Naive thymus-derived CD4-positive, alpha-beta T cell (primary cell): ENCODE measurements at regions not wholly inside any gene's neighbourhood (a gene's known extent, or its start where the extent isn't known, plus 50 kb on each side); places are given as distances from the start of the nearest gene placed in this dataset.
A peak's percentile ranks its signal among the peaks of the same experiment; 100 is the strongest.

Source experiments
- ATAC-seq: fragments of 150-1000 bp; cut with Tn5 transposase; 2 replicates; pipeline ENCODE4 v1.10.0; 2021; ENCODE audit warnings: mild to moderate bottlenecking, moderate library complexity
- CTCF ChIA-PET: fragments of 350-600 bp; sonication (Branson Sonifier 250); formaldehyde crosslinking; loops from one replicate; lab custom pipeline; 2021; ENCODE audit warnings: antibody characterized with exemption; lab: Charles Lee
- POLR2A ChIA-PET: fragments of 350-600 bp; sonication (Branson Sonifier 250); formaldehyde crosslinking; loops from one replicate; lab custom pipeline; 2021; ENCODE audit warnings: antibody characterized with exemption, inconsistent platforms; lab: Charles Lee
- DNase-seq, 9 donors: peaks; one replicate each; pipeline versions ENCODE4 v3.0.0 to v3.0.0-alpha.2; 2020 to 2022; ENCODE audit warnings: mixed read lengths in 1 of 9
- H3K27ac ChIP-seq: one replicate; pipeline ENCODE4 v1.7.0; 2013; ENCODE audit warnings: mild to moderate bottlenecking, low read depth, low read length, moderate library complexity
- H3K27me3 ChIP-seq, 2 donors: one replicate each; pipeline ENCODE4 v1.7.0; 2013; ENCODE audit warnings: low read length in 2 of 2, mild to moderate bottlenecking in 2 of 2, moderate library complexity in 2 of 2; ENCODE audit not compliant: control insufficient read depth in 2 of 2, insufficient read depth in 2 of 2
- H3K36me3 ChIP-seq, 3 experiments: 1 replicate in 2 of 3; 2 replicates in 1 of 3; pipeline ENCODE4 v1.7.0; 2013; ENCODE audit warnings: low read length in 3 of 3, mild to moderate bottlenecking in 3 of 3, moderate library complexity in 1 of 3; ENCODE audit not compliant: insufficient read depth in 3 of 3, control insufficient read depth in 2 of 3
- H3K4me1 ChIP-seq, 2 donors: one replicate each; pipeline ENCODE4 v1.7.0; 2013; ENCODE audit warnings: low read length in 2 of 2, mild to moderate bottlenecking in 2 of 2, moderate library complexity in 1 of 2; ENCODE audit not compliant: control insufficient read depth in 2 of 2, insufficient read depth in 2 of 2
- H3K4me3 ChIP-seq: 2 replicates; pipeline ENCODE4 v1.7.0; 2013; ENCODE audit warnings: mild to moderate bottlenecking, low read length
- H3K9me3 ChIP-seq, 3 experiments: 1 replicate in 2 of 3; 2 replicates in 1 of 3; pipeline ENCODE4 v1.7.0; 2013; ENCODE audit warnings: low read length in 3 of 3; ENCODE audit not compliant: control insufficient read depth in 2 of 3
- H3K27ac Mint-ChIP-seq, 9 donors: one replicate each; pipeline ENCODE4 v1.8.0; 2020 to 2022; ENCODE audit warnings: mixed read lengths in 9 of 9, mild to moderate bottlenecking in 8 of 9, moderate library complexity in 5 of 9, inconsistent platforms in 2 of 9
- H3K27me3 Mint-ChIP-seq, 5 donors: one replicate each; pipeline ENCODE4 v1.8.0; 2021 to 2022; ENCODE audit warnings: mixed read lengths in 5 of 5, mild to moderate bottlenecking in 1 of 5
- H3K36me3 Mint-ChIP-seq, 5 donors: one replicate each; pipeline ENCODE4 v1.8.0; 2020 to 2022; ENCODE audit warnings: mixed read lengths in 5 of 5, mild to moderate bottlenecking in 3 of 5, inconsistent platforms in 1 of 5
- H3K4me1 Mint-ChIP-seq, 7 donors: one replicate each; pipeline ENCODE4 v1.8.0; 2020 to 2022; ENCODE audit warnings: mixed read lengths in 7 of 7, mild to moderate bottlenecking in 3 of 7, inconsistent platforms in 1 of 7
- H3K4me3 Mint-ChIP-seq, 10 donors: one replicate each; pipeline ENCODE4 v1.8.0; 2020 to 2022; ENCODE audit warnings: mild to moderate bottlenecking in 10 of 10, mixed read lengths in 10 of 10, moderate library complexity in 6 of 10, inconsistent platforms in 2 of 10
- H3K9me3 Mint-ChIP-seq, 11 donors: one replicate each; pipeline ENCODE4 v1.8.0; 2020 to 2022; ENCODE audit warnings: mixed read lengths in 11 of 11, mild to moderate bottlenecking in 4 of 11, inconsistent platforms in 1 of 11, moderate library complexity in 1 of 11
- intact Hi-C, 2 donors: fragments of 100-400 bp; cut with micrococcal nuclease; formaldehyde crosslinking; loops; one replicate each; pipeline ENCODE4 v1.15.1; 2023

GRCh38 chr20:57866250-57867106, 156.7 kb upstream of the PMEPA1 start:
- H3K4me3 Mint-ChIP-seq = peak overlapping the region in 4 of 10 donors; percentile 11 to 45 (median 24)
- Histone ChIP-seq H3K27me3 (peaks cover 0 to 4% of the 10 kb centered on the region in 2 donors), H3K27ac (no peak overlapping the region), H3K4me1 (peaks cover 3 to 16% of the 10 kb centered on the region in 2 donors), H3K36me3 (no peaks in the 10 kb centered on the region), H3K9me3 (no peaks in the 10 kb centered on the region), H3K4me3 (no peak overlapping the region)
- no peaks in the 10 kb centered on the region for H3K9me3 Mint-ChIP-seq
- H3K36me3 Mint-ChIP-seq = no peaks in the 10 kb centered on the region
- H3K4me1 Mint-ChIP-seq = peaks cover 5 to 31% (median 22%) of the 10 kb centered on the region in 7 donors
- peak overlapping the region in 3 of 9 donors; percentile 5 to 36 (median 6) for H3K27ac Mint-ChIP-seq
- H3K27me3 Mint-ChIP-seq = peaks cover 0 to 41% (median 13%) of the 10 kb centered on the region in 5 donors
- ATAC-seq (no peak), DNase-seq (no peak)
- intact Hi-C loops = no loop called here
- ChIA-PET POLR2A (no interaction called here), CTCF (interaction anchor here (0.5 kb wide), 1 partner anchor 14 kb away, joined by 5 read pairs; no protein-coding TSS in a partner anchor)

- peak overlapping the region in 7 of 10 donors; percentile 11 to 71 (median 45) for H3K4me3 Mint-ChIP-seq
- H3K4me1 ChIP-seq = peaks cover 3 to 16% of the 10 kb centered on the region in 2 donors
- no peaks in the 10 kb centered on the region for H3K36me3 Mint-ChIP-seq
- H3K9me3 ChIP-seq = no peaks in the 10 kb centered on the region
- H3K4me3 ChIP-seq = no peak overlapping the region
- H3K36me3 ChIP-seq = no peaks in the 10 kb centered on the region
- DNase-seq (peak in 3 of 9 donors; percentile 4 to 10 (median 6)), ATAC-seq (no peak)
- H3K27me3 Mint-ChIP-seq = peaks cover 0 to 37% (median 13%) of the 10 kb centered on the region in 5 donors
- H3K4me1 Mint-ChIP-seq = peaks cover 5 to 31% (median 22%) of the 10 kb centered on the region in 7 donors
- H3K27me3 ChIP-seq = peaks cover 0 to 4% of the 10 kb centered on the region in 2 donors
- H3K9me3 Mint-ChIP-seq = no peaks in the 10 kb centered on the region
- H3K27ac ChIP-seq = no peak overlapping the region
- POLR2A ChIA-PET = interaction anchor here (0.6 kb wide), 1 partner anchor 246 kb away, joined by 3 read pairs; no protein-coding TSS in a partner anchor
- CTCF ChIA-PET = no interaction called here
- intact Hi-C loops = no loop called here
- H3K27ac Mint-ChIP-seq = peak overlapping the region in 5 of 9 donors; percentile 5 to 57 (median 43)
Observed at GRCh38 chr20:57865266-57865665, 155.5 kb upstream of the PMEPA1 start.

GRCh38 chr20:57860576-57860975, 150.8 kb upstream of the PMEPA1 start:
- H3K9me3 ChIP-seq = no peaks in the 10 kb centered on the region
- peaks cover 22 to 24% of the 10 kb centered on the region in 2 donors for H3K4me1 ChIP-seq
- H3K27me3 ChIP-seq = peaks cover 0 to 4% of the 10 kb centered on the region in 2 donors
- no peaks in the 10 kb centered on the region for H3K36me3 ChIP-seq
- intact Hi-C loops = no loop called here
- Mint-ChIP-seq H3K9me3 (no peaks in the 10 kb centered on the region), H3K27me3 (peaks cover 0 to 24% (median 10%) of the 10 kb centered on the region in 5 donors), H3K4me3 (no peak overlapping the region), H3K36me3 (no peaks in the 10 kb centered on the region), H3K4me1 (peaks cover 3 to 27% (median 24%) of the 10 kb centered on the region in 7 donors), H3K27ac (no peak overlapping the region)
- DNase-seq (no peak), ATAC-seq (no peak)
- H3K27ac ChIP-seq = no peak overlapping the region
- ChIA-PET POLR2A (no interaction called here), CTCF (no interaction called here)
- H3K4me3 ChIP-seq = no peak overlapping the region

- Mint-ChIP-seq H3K4me3 (peak overlapping the region in 1 of 10 donors; percentile 15), H3K9me3 (no peaks in the 10 kb centered on the region), H3K27ac (no peak overlapping the region), H3K4me1 (peaks cover 0 to 15% (median 14%) of the 10 kb centered on the region in 7 donors), H3K27me3 (peaks cover 0 to 5% (median 0%) of the 10 kb centered on the region in 5 donors), H3K36me3 (no peaks in the 10 kb centered on the region)
- Histone ChIP-seq H3K9me3 (no peaks in the 10 kb centered on the region), H3K4me1 (peaks cover 13 to 21% of the 10 kb centered on the region in 2 donors), H3K36me3 (no peaks in the 10 kb centered on the region), H3K4me3 (no peak overlapping the region), H3K27ac (no peak overlapping the region), H3K27me3 (no peaks in the 10 kb centered on the region)
- DNase-seq = no peak
- ChIA-PET POLR2A (no interaction called here), CTCF (no interaction called here)
- no peak for ATAC-seq
- intact Hi-C loops = no loop called here
Observed at GRCh38 chr20:57857969-57858368, 148.2 kb upstream of the PMEPA1 start.

GRCh38 chr20:57857118-57857517, 147.3 kb upstream of the PMEPA1 start:
- H3K36me3 Mint-ChIP-seq = no peaks in the 10 kb centered on the region
- H3K27me3 Mint-ChIP-seq = peaks cover 0 to 4% (median 0%) of the 10 kb centered on the region in 5 donors
- H3K4me1 ChIP-seq = peaks cover 13 to 21% of the 10 kb centered on the region in 2 donors
- H3K4me1 Mint-ChIP-seq = peaks cover 0 to 15% (median 14%) of the 10 kb centered on the region in 7 donors
- H3K4me3 Mint-ChIP-seq = no peak overlapping the region
- ChIA-PET CTCF (no interaction called here), POLR2A (interaction anchor here (0.6 kb wide), 1 partner anchor 179 kb away, joined by 3 read pairs; no protein-coding TSS in a partner anchor)
- no peaks in the 10 kb centered on the region for H3K27me3 ChIP-seq
- intact Hi-C loops = no loop called here
- H3K36me3 ChIP-seq = no peaks in the 10 kb centered on the region
- H3K9me3 Mint-ChIP-seq = no peaks in the 10 kb centered on the region
- H3K27ac ChIP-seq = no peak overlapping the region
- no peak overlapping the region for H3K4me3 ChIP-seq
- DNase-seq (no peak), ATAC-seq (no peak)
- H3K27ac Mint-ChIP-seq = peak overlapping the region in 3 of 9 donors; percentile 3 to 6 (median 3)
- no peaks in the 10 kb centered on the region for H3K9me3 ChIP-seq

- H3K9me3 ChIP-seq = no peaks in the 10 kb centered on the region
- H3K27me3 ChIP-seq = no peaks in the 10 kb centered on the region
- Mint-ChIP-seq H3K9me3 (no peaks in the 10 kb centered on the region), H3K36me3 (no peaks in the 10 kb centered on the region), H3K27ac (peak overlapping the region in 1 of 9 donors; percentile 3), H3K4me1 (peaks cover 0 to 15% (median 14%) of the 10 kb centered on the region in 7 donors), H3K4me3 (no peak overlapping the region), H3K27me3 (peaks cover 0 to 9% (median 0%) of the 10 kb centered on the region in 5 donors)
- H3K4me3 ChIP-seq = no peak overlapping the region
- no peaks in the 10 kb centered on the region for H3K36me3 ChIP-seq
- H3K27ac ChIP-seq = no peak overlapping the region
- CTCF ChIA-PET = no interaction called here
- ATAC-seq (peak; percentile 48), DNase-seq (peak in 2 of 9 donors; percentile 21 to 22)
- peaks cover 13 to 21% of the 10 kb centered on the region in 2 donors for H3K4me1 ChIP-seq
- POLR2A ChIA-PET = interaction anchor here (0.6 kb wide), 1 partner anchor 179 kb away, joined by 3 read pairs; no protein-coding TSS in a partner anchor
- intact Hi-C loops = no loop called here
Observed at GRCh38 chr20:57856658-57857057, 146.8 kb upstream of the PMEPA1 start.
